Endothelial cell of umbilical vein (primary cell): ENCODE measurements at regions not wholly inside any gene's neighbourhood (a gene's known extent, or its start where the extent isn't known, plus 50 kb on each side); places are given as distances from the start of the nearest gene placed in this dataset.

Source experiments
- CTCF ChIP-seq, 2 donors: IDR thresholded peaks; 1 replicate in 1 of 2; 2 replicates in 1 of 2; pipeline ENCODE4 v1.5.1; 2011; ENCODE audit warnings: low read length in 2 of 2, mild to moderate bottlenecking in 2 of 2, moderate library complexity in 2 of 2, control low read depth in 1 of 2, inconsistent platforms in 1 of 2, low read depth in 1 of 2; ENCODE audit not compliant: insufficient read depth in 1 of 2; ENCODE audit errors: extremely low read depth in 1 of 2
- EZH2 ChIP-seq: IDR thresholded peaks from 2 replicates; pipeline ENCODE4 v1.6.1; 2012; ENCODE audit warnings: borderline replicate concordance, low read depth, mild to moderate bottlenecking, moderate library complexity, low read length, inconsistent platforms; ENCODE audit not compliant: severe bottlenecking
- GATA2 ChIP-seq: IDR thresholded peaks from 2 replicates; pipeline ENCODE4 v1.7.0; 2011; ENCODE audit warnings: low read depth, mild to moderate bottlenecking, moderate library complexity, mixed read lengths, low read length; ENCODE audit not compliant: insufficient read length, insufficient read depth
- MYC ChIP-seq: IDR thresholded peaks from one replicate; pipeline ENCODE4 v1.6.1; 2011; ENCODE audit warnings: mild to moderate bottlenecking, low read depth, low read length
- POLR2A ChIP-seq: IDR thresholded peaks from 2 replicates; pipeline ENCODE4 v1.6.1; 2012; ENCODE audit warnings: low read depth, mild to moderate bottlenecking, control low read depth, low read length
- POLR2AphosphoS5 ChIP-seq: IDR thresholded peaks from 2 replicates; pipeline ENCODE4 v1.6.1; 2012; ENCODE audit warnings: low read depth, mild to moderate bottlenecking, control low read depth, low read length, moderate library complexity; ENCODE audit not compliant: insufficient read depth

GRCh38 chr5:20276061-20276958 lies 288.3 kb upstream of the CDH18 start:
- TF ChIP-seq CTCF (IDR thresholded peaks at IDR 0.05; ENCODE audit: extremely low read depth in 1 of 2, insufficient read depth in 1 of 2, low read depth in 1 of 2, low read length in 2 of 2) (no peak), POLR2A (no peak), MYC (no peak), POLR2AphosphoS5 (no peak), EZH2 (no peak), GATA2 (no peak)
